ENCODE measurements at regions not wholly inside any gene's neighbourhood (a gene's known extent, or its start where the extent isn't known, plus 50 kb on each side); places are given as distances from the start of the nearest gene placed in this dataset.

DNA sequence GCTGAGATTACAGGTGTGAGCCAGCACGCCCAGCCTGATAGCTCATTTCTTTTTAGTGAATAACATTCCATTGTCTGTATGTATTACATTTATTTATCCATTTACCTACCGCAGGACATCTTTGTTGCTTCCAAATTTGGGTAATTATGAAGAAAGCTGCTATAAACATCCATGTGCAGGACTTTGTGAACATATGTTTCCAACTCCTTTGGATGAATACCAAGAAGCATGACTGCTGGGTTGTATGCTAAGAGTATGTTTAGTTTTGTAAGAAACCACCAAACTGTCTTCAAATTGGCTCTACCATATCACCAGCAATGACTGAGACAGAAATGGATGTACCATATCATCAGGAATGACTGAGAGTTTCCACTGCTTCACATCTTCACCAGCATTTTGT, 200.2 kb upstream of the TMEM196 start:
- H4K20me1 ChIP-seq (replicated peaks; ENCODE audit: insufficient read depth): no peaks in the 10 kb centered on the region
- H3F3A ChIP-seq (replicated peaks; ENCODE audit: low read depth): no peaks in the 10 kb centered on the region
- peaks cover 11% of the 10 kb centered on the region; the same call in 1 of the 2 replicates for H3K4me1 ChIP-seq (ENCODE audit: insufficient read depth)
- Mint-ChIP-seq H3K27me3 (ENCODE audit: insufficient read depth, low read depth, poor library complexity) (no peaks in the 10 kb centered on the region), H3K36me3 (ENCODE audit: low read depth) (no peaks in the 10 kb centered on the region; the same call in 2 of the 3 replicates), H3K4me3 (no peak overlapping the region), H3K9me3 (no peaks in the 10 kb centered on the region), H3K27ac (no peak overlapping the region), H3K4me1 (peaks cover 10% of the 10 kb centered on the region)
- H3K4me3 ChIP-seq: no peak overlapping the region
- no peaks in the 10 kb centered on the region for H3K36me3 ChIP-seq (ENCODE audit: insufficient read depth)
- H3K9me2 ChIP-seq (ENCODE audit: insufficient read depth): no peaks in the 10 kb centered on the region
- ATAC-seq: no peak
- H3K27ac ChIP-seq (ENCODE audit: low read depth): no peak overlapping the region
- H3K27me3 ChIP-seq (ENCODE audit: insufficient read depth): no peaks in the 10 kb centered on the region
- no peak for DNase-seq (ENCODE audit: low spot score)
- H3K79me2 ChIP-seq (replicated peaks; ENCODE audit: insufficient read depth): no peaks in the 10 kb centered on the region
- no peak overlapping the region for H2AFZ ChIP-seq
- no peak for TF ChIP-seq JUNB (IDR thresholded peaks at IDR 0.05; ENCODE audit: unreplicated experiment)
- TF ChIP-seq EZH2phosphoT487 (IDR thresholded peaks at IDR 0.05; ENCODE audit: unreplicated experiment): no peak
- TF ChIP-seq STAT1 (IDR thresholded peaks at IDR 0.05; ENCODE audit: unreplicated experiment): no peak
- TF ChIP-seq, protein P1, sequence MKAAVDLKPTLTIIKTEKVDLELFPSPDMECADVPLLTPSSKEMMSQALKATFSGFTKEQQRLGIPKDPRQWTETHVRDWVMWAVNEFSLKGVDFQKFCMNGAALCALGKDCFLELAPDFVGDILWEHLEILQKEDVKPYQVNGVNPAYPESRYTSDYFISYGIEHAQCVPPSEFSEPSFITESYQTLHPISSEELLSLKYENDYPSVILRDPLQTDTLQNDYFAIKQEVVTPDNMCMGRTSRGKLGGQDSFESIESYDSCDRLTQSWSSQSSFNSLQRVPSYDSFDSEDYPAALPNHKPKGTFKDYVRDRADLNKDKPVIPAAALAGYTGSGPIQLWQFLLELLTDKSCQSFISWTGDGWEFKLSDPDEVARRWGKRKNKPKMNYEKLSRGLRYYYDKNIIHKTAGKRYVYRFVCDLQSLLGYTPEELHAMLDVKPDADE (IDR thresholded peaks at IDR 0.05): no peak
- no peak for TF ChIP-seq POLR2AphosphoS5 (IDR thresholded peaks at IDR 0.05; ENCODE audit: low read depth)
- TF ChIP-seq, protein P2, sequence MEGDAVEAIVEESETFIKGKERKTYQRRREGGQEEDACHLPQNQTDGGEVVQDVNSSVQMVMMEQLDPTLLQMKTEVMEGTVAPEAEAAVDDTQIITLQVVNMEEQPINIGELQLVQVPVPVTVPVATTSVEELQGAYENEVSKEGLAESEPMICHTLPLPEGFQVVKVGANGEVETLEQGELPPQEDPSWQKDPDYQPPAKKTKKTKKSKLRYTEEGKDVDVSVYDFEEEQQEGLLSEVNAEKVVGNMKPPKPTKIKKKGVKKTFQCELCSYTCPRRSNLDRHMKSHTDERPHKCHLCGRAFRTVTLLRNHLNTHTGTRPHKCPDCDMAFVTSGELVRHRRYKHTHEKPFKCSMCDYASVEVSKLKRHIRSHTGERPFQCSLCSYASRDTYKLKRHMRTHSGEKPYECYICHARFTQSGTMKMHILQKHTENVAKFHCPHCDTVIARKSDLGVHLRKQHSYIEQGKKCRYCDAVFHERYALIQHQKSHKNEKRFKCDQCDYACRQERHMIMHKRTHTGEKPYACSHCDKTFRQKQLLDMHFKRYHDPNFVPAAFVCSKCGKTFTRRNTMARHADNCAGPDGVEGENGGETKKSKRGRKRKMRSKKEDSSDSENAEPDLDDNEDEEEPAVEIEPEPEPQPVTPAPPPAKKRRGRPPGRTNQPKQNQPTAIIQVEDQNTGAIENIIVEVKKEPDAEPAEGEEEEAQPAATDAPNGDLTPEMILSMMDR (conservative IDR thresholded peaks at IDR 0.05; ENCODE audit: low read depth in 2 of 2): no peak
- TF ChIP-seq, protein P3, sequence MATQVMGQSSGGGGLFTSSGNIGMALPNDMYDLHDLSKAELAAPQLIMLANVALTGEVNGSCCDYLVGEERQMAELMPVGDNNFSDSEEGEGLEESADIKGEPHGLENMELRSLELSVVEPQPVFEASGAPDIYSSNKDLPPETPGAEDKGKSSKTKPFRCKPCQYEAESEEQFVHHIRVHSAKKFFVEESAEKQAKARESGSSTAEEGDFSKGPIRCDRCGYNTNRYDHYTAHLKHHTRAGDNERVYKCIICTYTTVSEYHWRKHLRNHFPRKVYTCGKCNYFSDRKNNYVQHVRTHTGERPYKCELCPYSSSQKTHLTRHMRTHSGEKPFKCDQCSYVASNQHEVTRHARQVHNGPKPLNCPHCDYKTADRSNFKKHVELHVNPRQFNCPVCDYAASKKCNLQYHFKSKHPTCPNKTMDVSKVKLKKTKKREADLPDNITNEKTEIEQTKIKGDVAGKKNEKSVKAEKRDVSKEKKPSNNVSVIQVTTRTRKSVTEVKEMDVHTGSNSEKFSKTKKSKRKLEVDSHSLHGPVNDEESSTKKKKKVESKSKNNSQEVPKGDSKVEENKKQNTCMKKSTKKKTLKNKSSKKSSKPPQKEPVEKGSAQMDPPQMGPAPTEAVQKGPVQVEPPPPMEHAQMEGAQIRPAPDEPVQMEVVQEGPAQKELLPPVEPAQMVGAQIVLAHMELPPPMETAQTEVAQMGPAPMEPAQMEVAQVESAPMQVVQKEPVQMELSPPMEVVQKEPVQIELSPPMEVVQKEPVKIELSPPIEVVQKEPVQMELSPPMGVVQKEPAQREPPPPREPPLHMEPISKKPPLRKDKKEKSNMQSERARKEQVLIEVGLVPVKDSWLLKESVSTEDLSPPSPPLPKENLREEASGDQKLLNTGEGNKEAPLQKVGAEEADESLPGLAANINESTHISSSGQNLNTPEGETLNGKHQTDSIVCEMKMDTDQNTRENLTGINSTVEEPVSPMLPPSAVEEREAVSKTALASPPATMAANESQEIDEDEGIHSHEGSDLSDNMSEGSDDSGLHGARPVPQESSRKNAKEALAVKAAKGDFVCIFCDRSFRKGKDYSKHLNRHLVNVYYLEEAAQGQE (IDR thresholded peaks at IDR 0.05; ENCODE audit: unreplicated experiment): no peak
- TF ChIP-seq, protein P4, sequence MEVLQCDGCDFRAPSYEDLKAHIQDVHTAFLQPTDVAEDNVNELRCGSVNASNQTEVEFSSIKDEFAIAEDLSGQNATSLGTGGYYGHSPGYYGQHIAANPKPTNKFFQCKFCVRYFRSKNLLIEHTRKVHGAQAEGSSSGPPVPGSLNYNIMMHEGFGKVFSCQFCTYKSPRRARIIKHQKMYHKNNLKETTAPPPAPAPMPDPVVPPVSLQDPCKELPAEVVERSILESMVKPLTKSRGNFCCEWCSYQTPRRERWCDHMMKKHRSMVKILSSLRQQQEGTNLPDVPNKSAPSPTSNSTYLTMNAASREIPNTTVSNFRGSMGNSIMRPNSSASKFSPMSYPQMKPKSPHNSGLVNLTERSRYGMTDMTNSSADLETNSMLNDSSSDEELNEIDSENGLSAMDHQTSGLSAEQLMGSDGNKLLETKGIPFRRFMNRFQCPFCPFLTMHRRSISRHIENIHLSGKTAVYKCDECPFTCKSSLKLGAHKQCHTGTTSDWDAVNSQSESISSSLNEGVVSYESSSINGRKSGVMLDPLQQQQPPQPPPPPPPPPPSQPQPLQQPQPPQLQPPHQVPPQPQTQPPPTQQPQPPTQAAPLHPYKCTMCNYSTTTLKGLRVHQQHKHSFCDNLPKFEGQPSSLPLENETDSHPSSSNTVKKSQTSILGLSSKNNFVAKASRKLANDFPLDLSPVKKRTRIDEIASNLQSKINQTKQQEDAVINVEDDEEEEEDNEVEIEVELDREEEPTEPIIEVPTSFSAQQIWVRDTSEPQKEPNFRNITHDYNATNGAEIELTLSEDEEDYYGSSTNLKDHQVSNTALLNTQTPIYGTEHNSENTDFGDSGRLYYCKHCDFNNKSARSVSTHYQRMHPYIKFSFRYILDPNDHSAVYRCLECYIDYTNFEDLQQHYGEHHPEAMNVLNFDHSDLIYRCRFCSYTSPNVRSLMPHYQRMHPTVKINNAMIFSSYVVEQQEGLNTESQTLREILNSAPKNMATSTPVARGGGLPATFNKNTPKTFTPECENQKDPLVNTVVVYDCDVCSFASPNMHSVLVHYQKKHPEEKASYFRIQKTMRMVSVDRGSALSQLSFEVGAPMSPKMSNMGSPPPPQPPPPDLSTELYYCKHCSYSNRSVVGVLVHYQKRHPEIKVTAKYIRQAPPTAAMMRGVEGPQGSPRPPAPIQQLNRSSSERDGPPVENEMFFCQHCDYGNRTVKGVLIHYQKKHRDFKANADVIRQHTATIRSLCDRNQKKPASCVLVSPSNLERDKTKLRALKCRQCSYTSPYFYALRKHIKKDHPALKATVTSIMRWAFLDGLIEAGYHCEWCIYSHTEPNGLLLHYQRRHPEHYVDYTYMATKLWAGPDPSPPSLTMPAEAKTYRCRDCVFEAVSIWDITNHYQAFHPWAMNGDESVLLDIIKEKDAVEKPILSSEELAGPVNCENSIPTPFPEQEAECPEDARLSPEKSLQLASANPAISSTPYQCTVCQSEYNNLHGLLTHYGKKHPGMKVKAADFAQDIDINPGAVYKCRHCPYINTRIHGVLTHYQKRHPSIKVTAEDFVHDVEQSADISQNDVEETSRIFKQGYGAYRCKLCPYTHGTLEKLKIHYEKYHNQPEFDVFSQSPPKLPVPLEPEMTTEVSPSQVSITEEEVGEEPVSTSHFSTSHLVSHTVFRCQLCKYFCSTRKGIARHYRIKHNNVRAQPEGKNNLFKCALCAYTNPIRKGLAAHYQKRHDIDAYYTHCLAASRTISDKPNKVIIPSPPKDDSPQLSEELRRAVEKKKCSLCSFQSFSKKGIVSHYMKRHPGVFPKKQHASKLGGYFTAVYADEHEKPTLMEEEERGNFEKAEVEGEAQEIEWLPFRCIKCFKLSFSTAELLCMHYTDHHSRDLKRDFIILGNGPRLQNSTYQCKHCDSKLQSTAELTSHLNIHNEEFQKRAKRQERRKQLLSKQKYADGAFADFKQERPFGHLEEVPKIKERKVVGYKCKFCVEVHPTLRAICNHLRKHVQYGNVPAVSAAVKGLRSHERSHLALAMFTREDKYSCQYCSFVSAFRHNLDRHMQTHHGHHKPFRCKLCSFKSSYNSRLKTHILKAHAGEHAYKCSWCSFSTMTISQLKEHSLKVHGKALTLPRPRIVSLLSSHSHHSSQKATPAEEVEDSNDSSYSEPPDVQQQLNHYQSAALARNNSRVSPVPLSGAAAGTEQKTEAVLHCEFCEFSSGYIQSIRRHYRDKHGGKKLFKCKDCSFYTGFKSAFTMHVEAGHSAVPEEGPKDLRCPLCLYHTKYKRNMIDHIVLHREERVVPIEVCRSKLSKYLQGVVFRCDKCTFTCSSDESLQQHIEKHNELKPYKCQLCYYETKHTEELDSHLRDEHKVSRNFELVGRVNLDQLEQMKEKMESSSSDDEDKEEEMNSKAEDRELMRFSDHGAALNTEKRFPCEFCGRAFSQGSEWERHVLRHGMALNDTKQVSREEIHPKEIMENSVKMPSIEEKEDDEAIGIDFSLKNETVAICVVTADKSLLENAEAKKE (CRISPR knock-in tag; IDR thresholded peaks at IDR 0.05): no peak
- no peak for TF ChIP-seq ZNF114 (CRISPR knock-in tag; IDR thresholded peaks at IDR 0.05)
- TF ChIP-seq ZNF331 (CRISPR knock-in tag; IDR thresholded peaks at IDR 0.05; ENCODE audit: low read depth): no peak
- no peak for TF ChIP-seq CREB1 (CRISPR knock-in tag; IDR thresholded peaks at IDR 0.05; ENCODE audit: low read depth)
- no peak for TF ChIP-seq EZH2 (IDR thresholded peaks at IDR 0.05; ENCODE audit: low read depth, unreplicated experiment)
- no peak for TF ChIP-seq NANOG (IDR thresholded peaks at IDR 0.05; ENCODE audit: borderline replicate concordance)
- H3K4me2 ChIP-seq: no peak overlapping the region

Measured in GM23338 (cell line).